PC-9 (cell line): ENCODE measurements at regions not wholly inside any gene's neighbourhood (a gene's known extent, or its start where the extent isn't known, plus 50 kb on each side); places are given as distances from the start of the nearest gene placed in this dataset.

ENCODE experiments used
- EZH2 ChIP-seq: fragments of 200-600 bp; sonication (generic); IDR thresholded peaks from 2 replicates; pipeline ENCODE4 v1.8.0; 2017; ENCODE audit warnings: antibody characterized with exemption, low read depth
- TF ChIP-seq, protein P1 (sequence below): fragments of 200-600 bp; sonication (generic); conservative IDR thresholded peaks from 2 replicates; pipeline ENCODE4 v1.6.1; 2017; ENCODE audit warnings: mixed run types, antibody characterized with exemption, mild to moderate bottlenecking, moderate library complexity

- TF ChIP-seq, protein P1, sequence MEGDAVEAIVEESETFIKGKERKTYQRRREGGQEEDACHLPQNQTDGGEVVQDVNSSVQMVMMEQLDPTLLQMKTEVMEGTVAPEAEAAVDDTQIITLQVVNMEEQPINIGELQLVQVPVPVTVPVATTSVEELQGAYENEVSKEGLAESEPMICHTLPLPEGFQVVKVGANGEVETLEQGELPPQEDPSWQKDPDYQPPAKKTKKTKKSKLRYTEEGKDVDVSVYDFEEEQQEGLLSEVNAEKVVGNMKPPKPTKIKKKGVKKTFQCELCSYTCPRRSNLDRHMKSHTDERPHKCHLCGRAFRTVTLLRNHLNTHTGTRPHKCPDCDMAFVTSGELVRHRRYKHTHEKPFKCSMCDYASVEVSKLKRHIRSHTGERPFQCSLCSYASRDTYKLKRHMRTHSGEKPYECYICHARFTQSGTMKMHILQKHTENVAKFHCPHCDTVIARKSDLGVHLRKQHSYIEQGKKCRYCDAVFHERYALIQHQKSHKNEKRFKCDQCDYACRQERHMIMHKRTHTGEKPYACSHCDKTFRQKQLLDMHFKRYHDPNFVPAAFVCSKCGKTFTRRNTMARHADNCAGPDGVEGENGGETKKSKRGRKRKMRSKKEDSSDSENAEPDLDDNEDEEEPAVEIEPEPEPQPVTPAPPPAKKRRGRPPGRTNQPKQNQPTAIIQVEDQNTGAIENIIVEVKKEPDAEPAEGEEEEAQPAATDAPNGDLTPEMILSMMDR, result no peak
- TF ChIP-seq EZH2, result no peak
Measured at GRCh38 chr1:29550119-29550841, 314.0 kb downstream of the PTPRU start.
